ENCODE measurements at regions not wholly inside any gene's neighbourhood (a gene's known extent, or its start where the extent isn't known, plus 50 kb on each side); places are given as distances from the start of the nearest gene placed in this dataset.

DNA sequence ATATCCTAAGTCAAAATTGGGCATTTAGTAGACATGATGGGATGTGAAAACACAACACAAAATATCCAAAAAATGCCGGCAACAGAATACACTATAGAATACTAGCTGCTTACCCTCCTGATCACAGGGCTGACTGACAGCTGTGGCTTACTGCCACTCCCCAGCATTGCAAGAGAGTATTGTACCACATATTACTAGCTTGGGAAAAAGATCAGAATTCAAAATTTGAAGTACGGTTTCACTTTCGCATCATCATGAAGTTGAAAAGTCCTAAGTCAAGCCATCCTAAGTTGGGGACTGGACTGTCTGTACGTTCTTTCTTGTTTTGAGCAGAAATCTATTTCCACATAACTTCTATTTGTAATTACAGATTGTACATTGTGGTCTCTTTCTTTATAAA, 851.4 kb downstream of the MAT2B start:
- no peak for DNase-seq
- Mint-ChIP-seq H3K27me3 (no peaks in the 10 kb centered on the region), H3K27ac (no peak overlapping the region), H3K36me3 (ENCODE audit: insufficient read depth) (no peaks in the 10 kb centered on the region), H3K9me3 (peaks cover 0 to 6% of the 10 kb centered on the region in 2 donors), H3K4me3 (no peak overlapping the region), H3K4me1 (ENCODE audit: low read depth in 2 of 2) (no peaks in the 10 kb centered on the region)
- no peak for ATAC-seq (replicated peaks)

DNA sequence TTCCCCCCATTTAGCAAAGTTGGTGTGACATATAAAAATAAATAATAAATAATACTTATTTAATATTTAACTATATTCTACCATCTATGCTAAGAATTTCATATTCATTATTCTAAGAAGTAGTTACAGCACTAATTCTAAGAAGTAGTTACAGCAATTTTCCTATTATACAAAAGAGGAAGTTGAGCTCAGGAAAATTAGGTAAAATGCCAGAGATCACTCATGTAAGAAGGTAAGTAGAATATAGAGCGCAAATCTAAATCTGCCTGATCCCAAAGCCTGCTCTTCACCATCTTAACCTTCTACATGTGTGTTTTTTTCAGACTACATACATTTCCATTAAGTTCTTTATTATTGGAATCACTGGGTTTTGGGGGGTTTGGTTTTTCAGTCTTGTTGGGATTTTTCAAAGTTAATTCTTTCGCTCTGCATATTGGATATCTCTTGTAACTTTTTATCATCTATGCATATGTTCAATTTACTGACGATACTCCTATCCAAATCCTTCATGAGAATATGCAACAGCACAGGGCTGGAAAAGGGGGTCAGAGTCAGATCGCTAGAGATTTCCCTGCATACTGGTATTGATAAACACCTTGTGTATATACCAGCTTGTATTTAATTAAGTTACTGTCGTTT, 852.1 kb downstream of the MAT2B start:
- H3K36me3 Mint-ChIP-seq (ENCODE audit: insufficient read depth) = no peaks in the 10 kb centered on the region
- no peak overlapping the region for H3K27ac Mint-ChIP-seq

DNA sequence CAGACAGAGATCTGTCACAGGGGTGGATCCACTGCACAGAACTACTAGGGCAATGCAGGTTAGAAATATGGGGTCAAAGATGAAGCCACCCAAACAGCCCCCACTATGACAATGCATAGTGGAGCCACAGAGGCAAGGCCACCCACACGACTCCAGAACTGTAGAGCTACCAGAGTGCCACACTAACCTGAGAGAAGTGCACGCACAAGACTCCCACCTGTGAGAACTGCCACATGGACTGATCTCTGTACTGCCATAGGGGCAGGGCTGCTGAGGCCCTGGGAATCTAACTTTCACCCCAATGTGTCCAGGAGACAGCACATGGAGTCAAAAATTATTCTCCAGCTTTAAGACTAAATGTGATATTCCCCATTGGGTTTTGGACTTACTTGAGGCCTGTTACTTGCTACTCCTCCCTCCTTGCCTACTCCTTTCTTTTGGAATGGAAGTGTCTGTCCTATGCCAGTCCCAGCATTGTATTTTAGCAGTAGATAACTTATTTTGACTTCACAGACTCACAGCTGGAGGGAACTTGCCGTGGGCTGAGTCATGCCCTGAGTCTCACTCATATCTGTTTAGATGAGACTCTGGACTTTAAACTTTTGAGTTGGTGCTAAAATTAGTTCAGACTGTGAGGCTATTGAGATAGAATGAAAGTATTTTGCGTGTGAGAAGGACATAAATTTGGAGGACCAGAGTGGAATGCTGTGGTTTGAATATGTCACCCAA, 853.3 kb downstream of the MAT2B start:
- no peak overlapping the region for H3K27ac Mint-ChIP-seq
- no peaks in the 10 kb centered on the region for H3K27me3 Mint-ChIP-seq
- no peaks in the 10 kb centered on the region for H3K36me3 Mint-ChIP-seq (ENCODE audit: insufficient read depth)
- H3K9me3 Mint-ChIP-seq = peaks cover 0 to 6% of the 10 kb centered on the region in 2 donors
- H3K4me1 Mint-ChIP-seq (ENCODE audit: low read depth in 2 of 2) = no peaks in the 10 kb centered on the region
- ATAC-seq (replicated peaks) = no peak
- DNase-seq = no peak
- no peak overlapping the region for H3K4me3 Mint-ChIP-seq

More for the DNA sequence above, 852.1 kb downstream of the MAT2B start:
- H3K4me3 Mint-ChIP-seq = no peak overlapping the region
- no peaks in the 10 kb centered on the region for H3K4me1 Mint-ChIP-seq (ENCODE audit: low read depth in 2 of 2)
- H3K9me3 Mint-ChIP-seq = peaks cover 0 to 6% of the 10 kb centered on the region in 2 donors
- no peak for DNase-seq
- ATAC-seq (replicated peaks) = no peak
- no peaks in the 10 kb centered on the region for H3K27me3 Mint-ChIP-seq

DNA sequence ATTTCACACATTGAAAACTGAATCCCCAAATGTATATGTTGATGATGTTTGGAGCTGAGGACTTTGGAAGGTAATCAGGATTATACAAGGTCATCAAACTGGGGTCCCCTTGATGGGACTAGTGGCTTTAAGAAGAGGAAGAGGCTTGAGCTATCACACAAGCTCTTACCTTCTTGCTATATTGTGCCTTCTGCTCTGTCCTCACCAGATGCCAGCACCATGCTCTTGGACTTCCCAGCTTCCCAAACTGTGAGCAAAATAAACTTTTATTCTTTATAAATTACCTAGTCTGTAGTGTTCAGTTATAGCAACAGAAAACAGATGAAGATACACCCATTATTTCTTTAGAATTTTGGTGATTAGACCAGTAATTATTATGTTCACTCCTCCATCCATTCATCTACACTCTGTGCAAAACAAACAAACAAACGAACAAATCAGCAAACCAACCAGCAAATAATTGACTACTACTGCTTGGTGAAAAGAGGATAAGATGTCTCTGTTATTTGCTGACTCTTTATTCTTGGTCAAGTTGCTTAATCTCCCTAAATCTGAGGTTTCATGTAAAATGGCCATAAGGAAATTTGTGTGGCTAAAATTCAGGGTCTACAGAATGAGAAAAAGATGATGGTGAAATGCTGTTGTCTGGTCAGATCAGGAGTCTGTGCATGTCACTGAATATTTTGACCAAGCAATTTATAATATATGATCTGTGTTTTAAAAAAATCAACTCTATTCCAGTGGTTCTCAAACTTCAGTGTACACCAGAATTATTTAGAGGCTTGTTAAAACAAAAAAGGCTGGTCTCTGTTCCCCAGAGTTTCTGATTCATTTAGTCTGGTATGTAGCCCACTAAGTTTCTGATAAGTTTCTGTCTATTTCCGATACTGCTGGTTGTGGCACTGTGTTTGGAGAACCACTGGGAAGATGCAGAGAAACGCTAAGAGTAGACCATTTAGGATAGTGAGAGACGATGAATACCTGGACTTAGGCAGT, 854.1 kb downstream of the MAT2B start:
- Mint-ChIP-seq H3K27ac (no peak overlapping the region), H3K4me3 (no peak overlapping the region), H3K9me3 (peaks cover 0 to 6% of the 10 kb centered on the region in 2 donors), H3K36me3 (ENCODE audit: insufficient read depth) (no peaks in the 10 kb centered on the region), H3K27me3 (no peaks in the 10 kb centered on the region), H3K4me1 (ENCODE audit: low read depth in 2 of 2) (no peaks in the 10 kb centered on the region)
- DNase-seq (no peak), ATAC-seq (replicated peaks) (no peak)

DNA sequence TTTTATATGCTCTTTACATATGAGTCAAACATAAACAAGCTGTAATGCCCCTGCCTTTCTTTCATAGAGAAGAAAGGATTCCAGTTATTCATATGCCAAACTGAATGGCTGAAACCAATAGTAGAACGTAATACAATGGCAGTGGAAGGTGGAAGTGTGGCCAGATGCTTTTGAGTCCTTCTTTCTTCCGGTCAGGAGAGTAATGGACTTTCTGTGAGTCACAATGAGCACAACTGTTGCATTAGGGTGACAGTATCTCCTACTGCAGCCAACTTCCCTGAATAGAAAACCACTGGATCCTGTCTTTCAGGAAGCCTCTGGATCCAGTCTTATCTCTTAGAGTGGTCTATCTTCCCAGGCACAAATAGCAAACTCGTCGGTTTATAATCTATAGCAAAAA, 855.2 kb downstream of the MAT2B start:
- Mint-ChIP-seq H3K27ac (no peak overlapping the region), H3K4me3 (no peak overlapping the region), H3K9me3 (peaks cover 0 to 6% of the 10 kb centered on the region in 2 donors), H3K36me3 (ENCODE audit: insufficient read depth) (no peaks in the 10 kb centered on the region), H3K27me3 (no peaks in the 10 kb centered on the region), H3K4me1 (ENCODE audit: low read depth in 2 of 2) (no peaks in the 10 kb centered on the region)
- no peak for DNase-seq
- ATAC-seq (replicated peaks) = no peak

DNA sequence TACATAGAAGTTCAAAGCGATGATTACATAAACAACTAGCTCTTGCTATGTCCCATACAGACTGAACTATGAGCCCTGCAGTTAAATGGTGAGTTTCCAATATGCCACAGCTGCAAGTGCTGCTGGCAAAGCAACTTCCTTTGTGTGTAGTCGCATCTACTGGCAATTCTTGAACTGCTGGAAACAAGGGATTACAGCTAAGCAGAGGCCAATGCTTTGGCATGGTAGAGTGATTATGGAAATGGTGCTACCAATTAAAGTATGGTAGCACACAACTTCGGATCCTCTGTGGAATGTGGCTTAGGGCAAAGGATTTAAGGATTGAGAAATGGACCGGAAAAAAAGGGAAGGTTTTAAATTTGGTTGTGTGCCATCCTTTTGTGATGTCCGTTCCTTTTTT, 856.6 kb downstream of the MAT2B start:
- DNase-seq (no peak), ATAC-seq (replicated peaks) (no peak)
- Mint-ChIP-seq H3K27ac (no peak overlapping the region), H3K36me3 (ENCODE audit: insufficient read depth) (no peaks in the 10 kb centered on the region), H3K4me1 (ENCODE audit: low read depth in 2 of 2) (no peaks in the 10 kb centered on the region), H3K9me3 (peaks cover 0 to 6% of the 10 kb centered on the region in 2 donors), H3K4me3 (no peak overlapping the region), H3K27me3 (no peaks in the 10 kb centered on the region)

DNA sequence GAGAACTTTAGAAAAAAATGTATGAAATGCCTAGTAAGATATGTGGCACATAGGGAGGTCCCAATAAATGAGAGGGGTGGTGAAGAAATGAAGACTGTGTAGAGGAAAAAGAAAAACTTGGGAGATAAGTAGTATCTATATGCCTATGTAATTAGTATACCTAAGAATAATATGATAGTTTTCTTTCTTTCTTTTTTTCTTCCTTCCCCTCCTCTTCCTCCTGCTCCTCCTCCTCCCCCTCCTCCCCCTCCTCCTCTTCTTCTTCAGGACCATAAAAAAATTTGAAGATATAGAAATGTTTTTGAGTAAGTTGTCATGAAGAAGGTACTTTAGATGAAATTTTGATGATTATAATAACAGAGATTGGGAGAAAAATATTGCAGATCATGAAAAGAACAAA, 857.4 kb downstream of the MAT2B start:
- ATAC-seq (replicated peaks) (no peak), DNase-seq (no peak)
- H3K4me3 Mint-ChIP-seq = no peak overlapping the region
- peaks cover 0 to 6% of the 10 kb centered on the region in 2 donors for H3K9me3 Mint-ChIP-seq
- H3K27me3 Mint-ChIP-seq = no peaks in the 10 kb centered on the region
- no peaks in the 10 kb centered on the region for H3K36me3 Mint-ChIP-seq (ENCODE audit: insufficient read depth)
- H3K27ac Mint-ChIP-seq = no peak overlapping the region
- no peaks in the 10 kb centered on the region for H3K4me1 Mint-ChIP-seq (ENCODE audit: low read depth in 2 of 2)

DNA sequence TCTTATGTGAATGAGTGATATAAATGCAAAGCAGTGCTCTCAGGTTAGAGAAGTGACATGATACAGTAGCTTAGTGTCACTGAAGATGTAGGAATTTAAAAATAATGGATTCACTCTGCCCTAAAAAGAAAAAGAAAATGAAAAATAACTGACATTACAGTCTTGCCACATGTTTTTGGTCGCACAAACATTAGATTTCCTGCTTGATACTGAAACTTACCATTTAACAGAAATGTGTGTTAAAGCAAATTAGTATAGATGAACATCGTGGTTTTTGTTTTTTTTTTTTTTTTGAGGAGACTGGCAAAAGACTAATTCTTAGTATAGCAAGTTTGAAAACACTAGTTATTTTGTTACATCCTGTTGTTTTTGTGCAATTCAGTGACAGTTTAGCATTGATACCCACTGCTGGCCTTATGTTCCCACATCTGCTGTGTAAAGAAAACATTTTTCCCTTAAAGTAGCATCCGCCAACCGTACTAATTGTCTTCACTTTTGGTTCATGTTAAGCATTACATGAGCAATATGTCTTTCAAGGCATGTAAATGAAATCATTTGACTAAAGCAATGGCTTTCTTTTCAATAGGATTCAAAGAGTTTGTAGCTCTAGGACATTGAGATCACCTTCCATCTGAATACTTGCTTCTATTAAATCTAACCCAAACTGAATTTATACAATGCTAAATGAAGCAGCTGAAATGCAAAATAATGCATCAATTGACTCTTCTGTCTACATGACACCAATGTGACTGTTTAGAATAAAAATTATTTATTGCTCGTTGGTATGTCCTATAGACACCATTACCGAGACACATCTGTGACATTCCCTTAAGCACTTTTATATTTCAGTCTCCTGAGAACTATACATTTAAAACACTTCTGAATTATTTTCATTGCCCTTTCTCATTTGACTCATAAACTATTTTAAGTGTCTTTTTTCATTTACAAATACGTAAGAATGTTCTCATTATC, 859.1 kb downstream of the MAT2B start:
- no peak for DNase-seq
- no peaks in the 10 kb centered on the region for H3K27me3 Mint-ChIP-seq
- H3K4me1 Mint-ChIP-seq (ENCODE audit: low read depth in 2 of 2) = no peaks in the 10 kb centered on the region
- no peaks in the 10 kb centered on the region for H3K36me3 Mint-ChIP-seq (ENCODE audit: insufficient read depth)
- no peak overlapping the region for H3K4me3 Mint-ChIP-seq
- peaks cover 0 to 6% of the 10 kb centered on the region in 2 donors for H3K9me3 Mint-ChIP-seq
- H3K27ac Mint-ChIP-seq = no peak overlapping the region
- no peak for ATAC-seq (replicated peaks)

DNA sequence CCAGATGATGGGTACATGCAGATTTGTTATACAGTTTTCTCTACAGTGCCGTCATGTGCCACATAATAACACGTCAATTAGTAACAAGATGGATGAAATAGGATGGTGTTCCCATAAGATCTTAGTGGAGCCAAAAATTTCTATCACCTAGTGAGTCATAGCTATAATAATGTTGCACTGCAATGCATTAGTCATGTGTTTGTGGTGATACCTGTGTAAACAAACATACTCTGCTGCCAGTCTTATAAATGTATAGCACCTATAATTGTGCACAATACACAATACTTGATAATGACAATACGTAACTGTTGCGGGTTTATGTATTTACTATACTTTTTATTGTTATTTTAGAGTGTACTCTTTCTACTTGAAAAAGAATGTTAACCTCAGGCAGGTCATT, 865.4 kb downstream of the MAT2B start:
- no peaks in the 10 kb centered on the region for H3K36me3 Mint-ChIP-seq (ENCODE audit: insufficient read depth)
- H3K4me3 Mint-ChIP-seq = no peak overlapping the region
- no peak overlapping the region for H3K27ac Mint-ChIP-seq
- H3K9me3 Mint-ChIP-seq = peaks cover 0 to 11% of the 10 kb centered on the region in 2 donors
- no peaks in the 10 kb centered on the region for H3K27me3 Mint-ChIP-seq
- ATAC-seq (replicated peaks) = no peak
- no peaks in the 10 kb centered on the region for H3K4me1 Mint-ChIP-seq (ENCODE audit: low read depth in 2 of 2)
- no peak for DNase-seq

DNA sequence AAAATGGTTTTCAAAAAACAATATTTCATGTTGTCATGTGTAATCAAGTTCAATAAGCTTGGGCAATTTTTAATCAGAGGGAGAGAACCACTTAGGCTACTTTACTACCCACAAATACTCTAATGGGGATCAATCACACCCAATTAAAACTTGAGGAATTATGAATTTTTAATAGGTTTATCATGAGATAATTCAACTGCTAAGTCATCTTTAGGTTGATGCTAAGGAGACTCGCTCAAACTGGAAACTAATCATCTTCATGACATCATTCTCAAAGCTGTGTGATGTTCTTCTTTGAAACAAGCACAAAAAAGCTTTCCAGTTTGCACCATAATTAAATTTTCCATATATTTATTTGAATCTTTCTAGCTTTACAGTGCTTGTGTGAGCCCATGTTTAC, 867.5 kb downstream of the MAT2B start:
- H3K4me3 Mint-ChIP-seq = no peak overlapping the region
- H3K27me3 Mint-ChIP-seq = no peaks in the 10 kb centered on the region
- ATAC-seq (replicated peaks) (no peak), DNase-seq (no peak)
- no peaks in the 10 kb centered on the region for H3K36me3 Mint-ChIP-seq (ENCODE audit: insufficient read depth)
- peaks cover under 1 to 8% of the 10 kb centered on the region in 2 donors for H3K9me3 Mint-ChIP-seq
- H3K4me1 Mint-ChIP-seq (ENCODE audit: low read depth in 2 of 2) = no peaks in the 10 kb centered on the region
- no peak overlapping the region for H3K27ac Mint-ChIP-seq

DNA sequence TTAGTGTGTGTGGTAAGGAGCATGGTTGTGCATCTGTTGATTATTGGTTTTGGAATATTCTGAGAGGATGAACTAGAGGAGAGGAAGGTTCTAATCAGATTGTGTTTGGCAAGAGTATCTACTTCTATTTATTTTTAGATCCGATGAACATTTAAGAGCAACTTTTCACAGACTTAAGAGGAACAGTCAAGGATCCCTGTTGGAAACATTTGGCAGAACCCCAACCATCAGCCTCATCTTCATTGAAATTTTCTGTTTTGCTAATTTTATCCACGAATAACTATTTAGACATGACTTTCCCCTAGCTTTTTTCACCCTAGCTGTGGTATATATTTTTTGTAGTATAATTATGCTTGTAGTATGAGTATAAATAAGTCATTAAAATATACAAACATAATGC, 868.5 kb downstream of the MAT2B start:
- no peaks in the 10 kb centered on the region for H3K27me3 Mint-ChIP-seq
- no peak overlapping the region for H3K27ac Mint-ChIP-seq
- H3K36me3 Mint-ChIP-seq (ENCODE audit: insufficient read depth) = no peaks in the 10 kb centered on the region
- H3K4me3 Mint-ChIP-seq = no peak overlapping the region
- H3K9me3 Mint-ChIP-seq = peaks cover 7 to 11% of the 10 kb centered on the region in 2 donors
- no peak for DNase-seq
- ATAC-seq (replicated peaks) = no peak
- H3K4me1 Mint-ChIP-seq (ENCODE audit: low read depth in 2 of 2) = no peaks in the 10 kb centered on the region

DNA sequence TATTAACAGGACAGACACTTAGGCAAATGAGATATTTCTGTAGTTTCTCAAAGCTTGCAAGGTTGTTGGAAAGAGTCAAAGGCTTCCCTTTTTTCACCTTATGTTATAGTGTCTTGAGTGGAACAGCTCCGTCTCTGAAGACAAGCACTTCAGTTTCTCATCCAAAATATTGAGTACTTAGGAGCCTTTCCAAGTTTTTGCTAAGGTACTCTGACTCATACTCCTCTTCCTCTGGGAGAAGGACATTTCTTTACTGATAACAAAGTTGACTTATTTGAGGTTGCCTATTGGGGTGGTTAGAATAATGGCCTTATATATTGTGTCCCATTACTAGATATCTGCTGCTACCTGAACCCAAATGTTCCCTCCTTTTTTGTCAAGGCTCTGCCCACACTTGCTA, 869.6 kb downstream of the MAT2B start:
- Mint-ChIP-seq H3K36me3 (ENCODE audit: insufficient read depth) (no peaks in the 10 kb centered on the region), H3K27ac (no peak overlapping the region), H3K4me1 (ENCODE audit: low read depth in 2 of 2) (no peaks in the 10 kb centered on the region), H3K4me3 (no peak overlapping the region), H3K27me3 (no peaks in the 10 kb centered on the region), H3K9me3 (peaks cover 11 to 15% of the 10 kb centered on the region in 2 donors)
- ATAC-seq (replicated peaks) (no peak), DNase-seq (no peak)

DNA sequence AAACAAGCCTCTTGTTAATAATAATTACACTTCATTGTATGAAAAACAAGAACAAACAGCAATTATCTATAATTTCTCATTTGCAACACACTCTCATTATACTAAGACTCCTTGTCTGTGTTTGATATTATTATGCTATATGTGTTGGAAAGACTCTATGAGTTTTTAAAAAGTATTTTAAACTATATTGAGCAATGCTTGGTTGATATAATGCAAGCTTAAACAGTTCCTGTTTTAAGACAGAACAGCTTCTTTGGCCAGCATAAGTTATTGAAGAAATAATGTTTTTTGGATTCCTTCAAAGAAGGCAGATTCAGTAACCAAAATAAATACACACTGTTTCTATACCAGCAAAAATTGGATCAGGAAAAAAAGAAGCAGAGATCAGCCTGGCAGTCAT, 871.4 kb downstream of the MAT2B start:
- Mint-ChIP-seq H3K4me3 (no peak overlapping the region), H3K27ac (no peak overlapping the region), H3K27me3 (no peaks in the 10 kb centered on the region), H3K36me3 (ENCODE audit: insufficient read depth) (no peaks in the 10 kb centered on the region), H3K9me3 (peaks cover 11 to 15% of the 10 kb centered on the region in 2 donors), H3K4me1 (ENCODE audit: low read depth in 2 of 2) (no peaks in the 10 kb centered on the region)
- DNase-seq (no peak), ATAC-seq (replicated peaks) (no peak)

All from effector memory CD8-positive, alpha-beta T cell (primary cell).